PC-3 (cell line): ENCODE measurements at regions not wholly inside any gene's neighbourhood (a gene's known extent, or its start where the extent isn't known, plus 50 kb on each side); places are given as distances from the start of the nearest gene placed in this dataset.

Source experiments
- EZH2 ChIP-seq: fragments of 300-600 bp; sonication (generic); IDR thresholded peaks from one replicate; pipeline ENCODE4 v1.6.1; 2017; ENCODE audit warnings: antibody characterized with exemption, mild to moderate bottlenecking, low read length; ENCODE audit not compliant: unreplicated experiment
- TF ChIP-seq, protein P1 (sequence below): fragments of 300-600 bp; sonication (generic); conservative IDR thresholded peaks from 2 replicates; pipeline ENCODE4 v1.5.1; 2017; ENCODE audit warnings: antibody characterized with exemption, low read depth, mild to moderate bottlenecking, low read length

DNA sequence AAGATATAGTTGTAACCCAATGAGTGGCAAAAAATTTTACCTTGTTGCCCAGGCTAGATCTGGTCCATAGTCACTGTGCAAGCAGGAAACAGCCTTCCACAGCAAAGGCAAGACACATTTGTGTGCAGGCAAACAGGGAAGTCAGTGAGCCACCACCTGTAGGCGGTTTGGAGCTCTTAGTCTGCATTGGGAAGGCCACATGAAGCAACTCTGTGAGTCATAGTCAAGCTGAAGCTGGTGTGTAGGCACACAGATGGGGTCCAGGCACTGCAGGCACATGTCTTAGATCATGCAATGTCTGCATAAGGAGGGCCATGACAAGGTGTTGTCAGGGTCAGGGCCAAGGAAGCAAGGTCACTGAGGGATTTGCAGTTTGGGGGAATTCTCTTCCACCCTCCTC is 543.2 kb upstream of the EPHA7 start:
- TF ChIP-seq, protein P1, sequence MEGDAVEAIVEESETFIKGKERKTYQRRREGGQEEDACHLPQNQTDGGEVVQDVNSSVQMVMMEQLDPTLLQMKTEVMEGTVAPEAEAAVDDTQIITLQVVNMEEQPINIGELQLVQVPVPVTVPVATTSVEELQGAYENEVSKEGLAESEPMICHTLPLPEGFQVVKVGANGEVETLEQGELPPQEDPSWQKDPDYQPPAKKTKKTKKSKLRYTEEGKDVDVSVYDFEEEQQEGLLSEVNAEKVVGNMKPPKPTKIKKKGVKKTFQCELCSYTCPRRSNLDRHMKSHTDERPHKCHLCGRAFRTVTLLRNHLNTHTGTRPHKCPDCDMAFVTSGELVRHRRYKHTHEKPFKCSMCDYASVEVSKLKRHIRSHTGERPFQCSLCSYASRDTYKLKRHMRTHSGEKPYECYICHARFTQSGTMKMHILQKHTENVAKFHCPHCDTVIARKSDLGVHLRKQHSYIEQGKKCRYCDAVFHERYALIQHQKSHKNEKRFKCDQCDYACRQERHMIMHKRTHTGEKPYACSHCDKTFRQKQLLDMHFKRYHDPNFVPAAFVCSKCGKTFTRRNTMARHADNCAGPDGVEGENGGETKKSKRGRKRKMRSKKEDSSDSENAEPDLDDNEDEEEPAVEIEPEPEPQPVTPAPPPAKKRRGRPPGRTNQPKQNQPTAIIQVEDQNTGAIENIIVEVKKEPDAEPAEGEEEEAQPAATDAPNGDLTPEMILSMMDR: no peak
- TF ChIP-seq EZH2: no peak
